ENCODE measurements at regions not wholly inside any gene's neighbourhood (a gene's known extent, or its start where the extent isn't known, plus 50 kb on each side); places are given as distances from the start of the nearest gene placed in this dataset.

- ChIA-PET CTCF (no interaction called here), POLR2A (no interaction called here)
- no peaks in the 10 kb centered on the region for H3K36me3 Mint-ChIP-seq (ENCODE audit: low read depth)
- DNase-seq = no peak
- no peak overlapping the region for H3K27ac Mint-ChIP-seq
- no peaks in the 10 kb centered on the region for H3K4me1 Mint-ChIP-seq
- no peaks in the 10 kb centered on the region for H3K27me3 Mint-ChIP-seq
- H3K9me3 Mint-ChIP-seq = no peaks in the 10 kb centered on the region
- H3K4me3 Mint-ChIP-seq = no peak overlapping the region
These were observed 136.9 kb downstream of the IRX2 start for GRCh38 chr5:2614571-2614970.

- Mint-ChIP-seq H3K9me3 (no peaks in the 10 kb centered on the region), H3K27me3 (no peaks in the 10 kb centered on the region), H3K36me3 (ENCODE audit: low read depth) (no peaks in the 10 kb centered on the region), H3K4me3 (no peak overlapping the region), H3K4me1 (no peaks in the 10 kb centered on the region), H3K27ac (no peak overlapping the region)
- POLR2A ChIA-PET = no interaction called here
- no peak for DNase-seq
- CTCF ChIA-PET = no interaction called here
These were observed 139.8 kb downstream of the IRX2 start for GRCh38 chr5:2611659-2612058.

DNA sequence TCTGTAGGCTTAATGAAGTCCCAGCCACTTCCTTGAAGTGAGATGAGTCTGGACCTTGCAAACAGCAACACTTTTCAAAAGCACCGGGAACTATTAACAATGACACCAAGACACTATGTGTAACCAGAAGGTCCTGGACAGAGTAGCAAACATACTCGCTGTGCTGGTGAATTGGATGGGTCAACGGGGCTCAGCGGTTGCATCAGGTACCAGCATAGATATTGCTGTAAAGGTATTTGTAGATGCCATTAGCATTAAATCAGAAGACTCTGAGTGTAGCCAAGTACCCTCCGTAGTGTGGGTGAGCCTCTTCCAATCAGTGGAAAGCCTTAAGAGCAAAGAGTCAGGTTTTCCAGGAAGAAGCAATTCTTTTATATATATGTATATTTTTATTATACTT lies 140.5 kb downstream of the IRX2 start:
- Mint-ChIP-seq H3K36me3 (ENCODE audit: low read depth) (no peaks in the 10 kb centered on the region), H3K4me1 (no peaks in the 10 kb centered on the region), H3K27me3 (no peaks in the 10 kb centered on the region), H3K4me3 (no peak overlapping the region), H3K27ac (no peak overlapping the region), H3K9me3 (no peaks in the 10 kb centered on the region)
- no peak for DNase-seq
- ChIA-PET CTCF (no interaction called here), POLR2A (no interaction called here)

GRCh38 chr5:2608391-2608790 lies 143.1 kb downstream of the IRX2 start:
- Mint-ChIP-seq H3K4me1 (no peaks in the 10 kb centered on the region), H3K4me3 (no peak overlapping the region), H3K9me3 (no peaks in the 10 kb centered on the region), H3K27me3 (no peaks in the 10 kb centered on the region), H3K36me3 (ENCODE audit: low read depth) (no peaks in the 10 kb centered on the region), H3K27ac (no peak overlapping the region)
- POLR2A ChIA-PET = no interaction called here
- no peak for DNase-seq
- CTCF ChIA-PET = no interaction called here

GRCh38 chr5:2607598-2607997 lies 143.9 kb downstream of the IRX2 start:
- Mint-ChIP-seq H3K27me3 (no peaks in the 10 kb centered on the region), H3K4me3 (no peak overlapping the region), H3K36me3 (ENCODE audit: low read depth) (no peaks in the 10 kb centered on the region), H3K4me1 (no peaks in the 10 kb centered on the region), H3K27ac (no peak overlapping the region), H3K9me3 (no peaks in the 10 kb centered on the region)
- ChIA-PET POLR2A (no interaction called here), CTCF (no interaction called here)
- no peak for DNase-seq

DNA sequence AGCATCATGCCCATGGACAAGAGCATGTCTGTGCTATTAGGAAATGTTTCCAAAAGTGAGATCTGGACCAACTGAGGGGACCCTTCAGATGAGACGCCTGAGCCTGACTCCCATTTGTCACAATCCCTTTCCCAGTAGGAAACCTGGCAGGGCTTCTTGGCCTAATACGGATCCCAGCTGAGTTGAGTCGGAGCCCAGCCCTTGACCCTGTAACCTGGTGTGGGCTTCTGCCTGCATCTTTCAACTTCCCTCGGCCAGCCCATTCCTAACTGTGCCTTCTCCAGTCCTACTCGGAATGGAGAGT lies 148.3 kb downstream of the IRX2 start:
- H3K4me3 Mint-ChIP-seq = no peak overlapping the region

DNA sequence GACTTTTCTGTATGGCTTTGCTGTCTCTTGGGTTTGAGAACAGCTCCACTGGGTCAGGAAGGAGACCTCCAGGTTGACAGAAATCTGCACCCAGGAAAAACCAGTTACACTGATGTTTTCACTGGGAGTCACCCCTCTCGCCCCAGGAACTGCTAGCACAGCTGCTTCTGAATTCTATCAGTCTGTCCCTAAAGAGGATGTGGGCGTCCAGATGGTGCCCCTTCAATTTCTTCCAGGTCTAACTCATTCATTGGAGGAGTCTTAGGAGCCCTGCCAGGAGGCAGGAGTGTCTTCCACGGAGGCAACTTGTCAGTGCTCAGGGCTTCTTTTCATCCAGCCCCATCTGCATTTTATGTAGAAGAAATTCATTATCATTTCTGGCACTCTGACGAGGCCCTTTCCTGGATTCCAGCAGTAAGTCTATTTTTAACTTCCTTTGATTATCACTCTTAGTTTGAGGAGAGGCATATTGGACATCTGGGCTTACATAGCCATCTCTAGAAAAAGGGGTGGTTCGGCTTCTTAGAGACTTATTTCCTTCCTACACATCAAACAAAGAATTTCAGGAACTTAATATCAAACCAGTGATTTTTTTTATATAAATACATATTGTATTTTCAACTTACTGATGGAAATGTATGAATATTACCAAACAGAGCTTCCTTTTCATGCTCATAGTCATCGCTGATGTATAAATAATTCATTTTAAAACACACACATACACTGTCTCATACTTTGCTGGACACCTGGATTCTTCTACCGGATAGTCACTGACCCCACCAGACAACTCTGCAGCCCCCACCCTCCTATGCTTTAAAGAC lies 148.8 kb downstream of the IRX2 start:
- no peak for DNase-seq
- H3K4me1 Mint-ChIP-seq = no peaks in the 10 kb centered on the region
- H3K27ac Mint-ChIP-seq = no peak overlapping the region
- H3K4me3 Mint-ChIP-seq = no peak overlapping the region
- ChIA-PET CTCF (no interaction called here), POLR2A (no interaction called here)
- no peaks in the 10 kb centered on the region for H3K36me3 Mint-ChIP-seq (ENCODE audit: low read depth)
- no peaks in the 10 kb centered on the region for H3K27me3 Mint-ChIP-seq
- H3K9me3 Mint-ChIP-seq = no peaks in the 10 kb centered on the region

More for the DNA sequence above, 148.3 kb downstream of the IRX2 start:
- no peaks in the 10 kb centered on the region for H3K4me1 Mint-ChIP-seq
- H3K36me3 Mint-ChIP-seq (ENCODE audit: low read depth) = no peaks in the 10 kb centered on the region
- no peaks in the 10 kb centered on the region for H3K27me3 Mint-ChIP-seq
- POLR2A ChIA-PET = no interaction called here
- CTCF ChIA-PET = no interaction called here
- H3K9me3 Mint-ChIP-seq = no peaks in the 10 kb centered on the region
- no peak for DNase-seq
- no peak overlapping the region for H3K27ac Mint-ChIP-seq

DNA sequence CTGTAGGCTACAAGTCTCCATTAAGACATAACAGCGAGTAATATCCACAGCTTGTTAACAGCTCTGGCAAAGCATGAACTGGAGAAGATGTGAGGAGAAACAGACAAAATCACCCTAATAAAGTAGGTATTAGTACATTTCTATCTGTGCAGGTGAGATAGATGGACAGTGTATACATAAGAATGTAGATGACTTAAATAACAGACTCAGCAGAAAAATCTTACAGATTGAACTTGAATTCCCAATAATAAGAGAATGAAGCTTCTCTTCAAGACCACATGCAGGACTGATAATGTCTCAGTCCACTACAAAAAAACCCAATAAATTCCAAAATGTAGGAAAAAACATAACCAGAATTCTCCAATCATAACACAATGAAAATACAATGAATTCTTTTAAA lies 153.0 kb downstream of the IRX2 start:
- DNase-seq = no peak
- Mint-ChIP-seq H3K27me3 (no peaks in the 10 kb centered on the region), H3K4me1 (no peaks in the 10 kb centered on the region), H3K36me3 (ENCODE audit: low read depth) (no peaks in the 10 kb centered on the region), H3K9me3 (no peaks in the 10 kb centered on the region), H3K27ac (no peak overlapping the region), H3K4me3 (no peak overlapping the region)
- POLR2A ChIA-PET = no interaction called here
- CTCF ChIA-PET = no interaction called here

DNA sequence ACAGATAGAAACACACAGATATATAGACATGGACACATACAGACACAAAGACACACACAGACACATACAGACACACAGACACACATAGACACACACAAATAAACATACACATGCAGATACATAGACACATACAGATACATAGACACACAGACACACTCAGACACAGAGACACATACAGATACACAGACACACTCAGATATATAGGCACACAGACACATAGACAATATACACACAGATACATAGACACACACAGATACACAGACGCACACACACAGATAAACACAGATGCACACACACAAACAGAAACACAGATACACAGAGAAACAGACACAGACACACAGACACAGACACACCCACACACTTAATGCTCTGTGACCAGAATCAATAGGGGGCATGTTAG lies 156.8 kb downstream of the IRX2 start:
- no peak overlapping the region for H3K4me3 Mint-ChIP-seq
- no peaks in the 10 kb centered on the region for H3K4me1 Mint-ChIP-seq
- no peaks in the 10 kb centered on the region for H3K9me3 Mint-ChIP-seq
- no peak overlapping the region for H3K27ac Mint-ChIP-seq
- DNase-seq = no peak
- ChIA-PET POLR2A (no interaction called here), CTCF (no interaction called here)
- no peaks in the 10 kb centered on the region for H3K27me3 Mint-ChIP-seq
- H3K36me3 Mint-ChIP-seq (ENCODE audit: low read depth) = no peaks in the 10 kb centered on the region

GRCh38 chr5:2592766-2593165 lies 158.7 kb downstream of the IRX2 start:
- Mint-ChIP-seq H3K27ac (no peak overlapping the region), H3K36me3 (ENCODE audit: low read depth) (no peaks in the 10 kb centered on the region), H3K9me3 (no peaks in the 10 kb centered on the region), H3K4me1 (no peaks in the 10 kb centered on the region), H3K27me3 (no peaks in the 10 kb centered on the region), H3K4me3 (no peak overlapping the region)
- CTCF ChIA-PET = interaction anchor here (0.5 kb wide), 1 partner anchor 16 kb away, joined by 3 read pairs; no protein-coding TSS in a partner anchor
- POLR2A ChIA-PET = no interaction called here
- no peak for DNase-seq

DNA sequence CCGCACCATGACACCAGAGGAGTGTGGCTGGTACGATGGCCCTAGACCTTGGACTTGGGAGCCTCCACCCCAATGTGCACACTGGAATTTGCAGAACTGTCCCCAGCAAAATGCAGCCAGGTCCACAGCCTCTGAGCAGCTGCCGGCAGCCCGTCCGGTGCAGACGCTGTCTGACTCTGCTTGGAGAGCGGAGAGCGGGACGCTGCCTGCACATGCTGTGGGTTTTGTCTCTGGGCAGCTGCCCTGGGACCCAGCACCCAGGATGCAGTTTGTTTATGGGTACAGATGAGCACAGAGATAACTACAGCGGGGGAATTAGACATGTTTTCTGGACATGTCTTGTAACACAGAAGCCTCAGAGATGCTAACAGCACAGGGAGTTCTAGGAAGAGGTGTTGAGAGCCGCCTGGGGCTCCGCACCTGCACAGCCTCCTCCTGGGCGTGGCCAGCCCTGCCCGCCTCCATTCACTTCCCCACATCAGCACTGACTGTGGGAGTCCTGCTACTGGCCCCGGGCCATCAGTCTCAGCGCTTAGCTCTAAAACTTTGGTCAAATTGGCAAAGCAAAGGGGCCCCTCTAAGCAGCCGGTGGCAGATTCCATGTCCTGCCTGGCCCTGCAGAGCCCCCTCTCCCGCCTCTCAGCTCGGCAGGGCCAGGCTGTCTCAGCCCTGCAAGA lies 159.6 kb downstream of the IRX2 start:
- no peak overlapping the region for H3K4me3 Mint-ChIP-seq
- no peak overlapping the region for H3K27ac Mint-ChIP-seq
- CTCF ChIA-PET = interaction anchor here (0.5 kb wide), 1 partner anchor 17 kb away, joined by 3 read pairs; no protein-coding TSS in a partner anchor

GRCh38 chr5:2588850-2589501 lies 162.5 kb downstream of the IRX2 start:
- no peak overlapping the region for H3K4me3 Mint-ChIP-seq
- CTCF ChIA-PET = interaction anchor here (0.6 kb wide), 1 partner anchor 431 kb away, joined by 3 read pairs; no protein-coding TSS in a partner anchor

More for the DNA sequence above, 159.6 kb downstream of the IRX2 start:
- no peak for DNase-seq
- Mint-ChIP-seq H3K9me3 (no peaks in the 10 kb centered on the region), H3K4me1 (no peaks in the 10 kb centered on the region), H3K27me3 (no peaks in the 10 kb centered on the region), H3K36me3 (ENCODE audit: low read depth) (no peaks in the 10 kb centered on the region)
- POLR2A ChIA-PET = no interaction called here

DNA sequence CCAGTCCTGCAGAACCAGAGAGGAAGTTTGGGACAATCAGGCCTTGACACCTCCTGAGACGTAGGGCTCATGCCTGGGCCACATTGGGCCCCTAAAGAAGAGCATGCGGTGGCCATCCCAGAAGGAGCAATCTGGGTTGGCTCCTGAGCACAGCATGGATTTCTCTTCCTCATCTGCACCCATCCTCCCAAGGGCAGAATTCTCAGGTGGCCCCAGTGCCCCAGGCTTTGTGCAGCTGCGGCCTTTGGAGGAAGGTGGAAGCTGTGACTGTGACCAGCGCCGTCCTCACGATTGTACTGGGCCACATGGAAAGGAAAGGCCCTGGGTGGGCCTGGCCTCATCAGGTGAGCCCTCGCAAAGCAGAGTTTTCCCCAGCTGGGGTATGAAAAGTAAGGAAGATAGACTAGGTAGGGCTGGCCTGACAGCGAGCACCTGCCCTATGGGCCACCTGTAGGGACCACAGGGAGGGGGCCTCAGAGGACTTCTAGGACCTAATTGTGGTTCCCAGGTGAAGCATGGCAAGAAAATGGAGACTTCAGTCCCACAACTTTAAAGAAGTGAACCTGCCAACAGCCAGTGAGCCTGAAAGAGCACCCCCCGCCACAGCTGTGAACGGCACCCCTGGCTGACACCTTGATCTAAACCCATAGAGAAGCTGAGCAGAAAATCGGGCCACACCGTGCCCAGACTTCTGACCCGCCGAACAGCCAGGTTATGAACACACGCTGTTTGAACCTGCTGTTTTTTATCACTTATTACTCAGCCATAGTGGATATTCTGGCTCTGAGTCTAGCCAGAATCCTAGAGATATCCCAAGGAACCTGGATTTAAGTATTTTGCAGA lies 164.1 kb downstream of the IRX2 start:
- no peak overlapping the region for H3K27ac Mint-ChIP-seq
- H3K36me3 Mint-ChIP-seq (ENCODE audit: low read depth) = no peaks in the 10 kb centered on the region
- no peak overlapping the region for H3K4me3 Mint-ChIP-seq
- ChIA-PET CTCF (no interaction called here), POLR2A (no interaction called here)
- no peaks in the 10 kb centered on the region for H3K4me1 Mint-ChIP-seq
- no peak for DNase-seq
- H3K9me3 Mint-ChIP-seq = peaks cover 4% of the 10 kb centered on the region
- H3K27me3 Mint-ChIP-seq = no peaks in the 10 kb centered on the region

More at GRCh38 chr5:2588850-2589501, 162.5 kb downstream of the IRX2 start:
- no peaks in the 10 kb centered on the region for H3K36me3 Mint-ChIP-seq (ENCODE audit: low read depth)
- no peak overlapping the region for H3K27ac Mint-ChIP-seq
- no peaks in the 10 kb centered on the region for H3K27me3 Mint-ChIP-seq
- DNase-seq = no peak
- H3K4me1 Mint-ChIP-seq = no peaks in the 10 kb centered on the region
- POLR2A ChIA-PET = no interaction called here
- H3K9me3 Mint-ChIP-seq = peaks cover 4% of the 10 kb centered on the region
